T-helper 1 cell (primary cell): ENCODE measurements at regions not wholly inside any gene's neighbourhood (a gene's known extent, or its start where the extent isn't known, plus 50 kb on each side); places are given as distances from the start of the nearest gene placed in this dataset.
A peak's percentile ranks its signal among the peaks of the same experiment; 100 is the strongest.
"Not testable (repeated sequence)": the region's sequence is repeated elsewhere in the genome, so short reads cannot be mapped to it uniquely, and the experiment has no call there.

ENCODE experiments used
- DNase-seq, 5 donors: peaks; one replicate each; pipeline ENCODE4 v3.0.0-alpha.2; 2012 to 2020

GRCh38 chr6:6815732-6816131 is 227.2 kb downstream of the LY86 start:
- DNase-seq, result no peak

- no peak for DNase-seq
Measured at GRCh38 chr6:6816716-6817115, 228.2 kb downstream of the LY86 start.

- DNase-seq, result no peak
Measured at GRCh38 chr6:6818078-6818639, 229.6 kb downstream of the LY86 start.

- DNase-seq, result no peak
Measured at GRCh38 chr6:6820641-6821238, 232.2 kb downstream of the LY86 start.

- DNase-seq, result no peak
Measured at GRCh38 chr6:6821639-6822261, 233.2 kb downstream of the LY86 start.

GRCh38 chr6:6823030-6823429 is 234.5 kb downstream of the LY86 start:
- DNase-seq, result no peak

GRCh38 chr6:6823568-6824224 is 235.2 kb downstream of the LY86 start:
- DNase-seq, result no peak

GRCh38 chr6:6824381-6824780 is 235.9 kb downstream of the LY86 start:
- no peak for DNase-seq

GRCh38 chr6:6825193-6825784 is 236.8 kb downstream of the LY86 start:
- no peak for DNase-seq

- DNase-seq, result peak in 1 of 5 donors; percentile 57
Measured at GRCh38 chr6:6826095-6826901, 237.8 kb downstream of the LY86 start.

GRCh38 chr6:6826961-6827360 is 238.4 kb downstream of the LY86 start:
- DNase-seq, result no peak

GRCh38 chr6:6829872-6830685 is 241.6 kb downstream of the LY86 start:
- DNase-seq, result no peak

- not testable (repeated sequence) for DNase-seq
Measured at GRCh38 chr6:6830686-6831063, 242.2 kb downstream of the LY86 start.

- no peak for DNase-seq
Measured at GRCh38 chr6:6832439-6832838, 243.9 kb downstream of the LY86 start.

- DNase-seq, result no peak
Measured at GRCh38 chr6:6834356-6835222, 246.1 kb downstream of the LY86 start.

- no peak for DNase-seq
Measured at GRCh38 chr6:6835223-6835503, 246.6 kb downstream of the LY86 start.

- no peak for DNase-seq
Measured at GRCh38 chr6:6836609-6837406, 248.3 kb downstream of the LY86 start.

- DNase-seq, result no peak
Measured at GRCh38 chr6:6837541-6838080, 249.1 kb downstream of the LY86 start.

GRCh38 chr6:6840831-6841291 is 252.3 kb downstream of the LY86 start:
- no peak for DNase-seq

GRCh38 chr6:6841571-6841970 is 253.1 kb downstream of the LY86 start:
- DNase-seq, result no peak
